ENCODE measurements at regions not wholly inside any gene's neighbourhood (a gene's known extent, or its start where the extent isn't known, plus 50 kb on each side); places are given as distances from the start of the nearest gene placed in this dataset.
"Not testable (repeated sequence)": the region's sequence is repeated elsewhere in the genome, so short reads cannot be mapped to it uniquely, and the experiment has no call there.

GRCh38 chr12:73221836-73222235, 949.7 kb downstream of the TRHDE start:
- no peak for DNase-seq

GRCh38 chr12:73225371-73225937, 953.3 kb downstream of the TRHDE start:
- DNase-seq, result no peak

- DNase-seq, result no peak
Measured at GRCh38 chr12:73225941-73226340, 953.8 kb downstream of the TRHDE start.

GRCh38 chr12:73226593-73226992, 954.4 kb downstream of the TRHDE start:
- no peak for DNase-seq

GRCh38 chr12:73228828-73229227, 956.7 kb downstream of the TRHDE start:
- not testable (repeated sequence) for DNase-seq

GRCh38 chr12:73235387-73235786, 963.2 kb downstream of the TRHDE start:
- DNase-seq, result no peak

- no peak for DNase-seq
Measured at GRCh38 chr12:73240110-73240509, 967.9 kb downstream of the TRHDE start.

GRCh38 chr12:73262788-73263381, 990.7 kb downstream of the TRHDE start:
- DNase-seq, result no peak

GRCh38 chr12:73266206-73266605, 994.0 kb downstream of the TRHDE start:
- no peak for DNase-seq

- DNase-seq, result no peak
Measured at GRCh38 chr12:73274976-73275375, 1002.8 kb downstream of the TRHDE start.

GRCh38 chr12:73277971-73278370, 1005.8 kb downstream of the TRHDE start:
- no peak for DNase-seq

- no peak for DNase-seq
Measured at GRCh38 chr12:73301530-73301929, 1029.4 kb downstream of the TRHDE start.

- no peak for DNase-seq
Measured at GRCh38 chr12:73307260-73307659, 1035.1 kb downstream of the TRHDE start.

- DNase-seq, result no peak
Measured at GRCh38 chr12:73308079-73308478, 1035.9 kb downstream of the TRHDE start.

- no peak for DNase-seq
Measured at GRCh38 chr12:73308747-73309146, 1036.6 kb downstream of the TRHDE start.

- no peak for DNase-seq
Measured at GRCh38 chr12:73321319-73321718, 1049.1 kb downstream of the TRHDE start.

GRCh38 chr12:73321776-73322175, 1049.6 kb downstream of the TRHDE start:
- DNase-seq, result no peak

- no peak for DNase-seq
Measured at GRCh38 chr12:73330584-73331351, 1058.6 kb downstream of the TRHDE start.

- DNase-seq, result no peak
Measured at GRCh38 chr12:73341559-73342247, 1069.5 kb downstream of the TRHDE start.

GRCh38 chr12:73342733-73343132, 1070.6 kb downstream of the TRHDE start:
- no peak for DNase-seq

- DNase-seq, result no peak
Measured at GRCh38 chr12:73352826-73353225, 1080.7 kb downstream of the TRHDE start.

GRCh38 chr12:73361156-73361863, 1089.1 kb downstream of the TRHDE start:
- no peak for DNase-seq

- DNase-seq, result no peak
Measured at GRCh38 chr12:73361864-73362230, 1089.7 kb downstream of the TRHDE start.
